Chondrocyte (in vitro differentiated cells): ENCODE measurements at regions not wholly inside any gene's neighbourhood (a gene's known extent, or its start where the extent isn't known, plus 50 kb on each side); places are given as distances from the start of the nearest gene placed in this dataset.

Source experiments
- DNase-seq: peaks from one replicate; pipeline ENCODE4 v3.0.0; 2021; ENCODE audit warnings: mixed read lengths, low spot score
- H3K27ac Mint-ChIP-seq: one replicate; pipeline ENCODE4 v1.8.0; 2021; ENCODE audit warnings: mild to moderate bottlenecking, moderate library complexity, mixed read lengths; ENCODE audit not compliant: unreplicated experiment
- H3K27me3 Mint-ChIP-seq: 2 replicates; pipeline ENCODE4 v1.8.0; 2021; ENCODE audit warnings: low read depth, mixed read lengths
- H3K36me3 Mint-ChIP-seq: 2 replicates; pipeline ENCODE4 v1.8.0; 2021; ENCODE audit warnings: low read depth, mixed read lengths
- H3K4me1 Mint-ChIP-seq: 2 replicates; pipeline ENCODE4 v1.8.0; 2021; ENCODE audit warnings: low read depth, mild to moderate bottlenecking, mixed read lengths
- H3K4me3 Mint-ChIP-seq: one replicate; pipeline ENCODE4 v1.8.0; 2021; ENCODE audit warnings: mild to moderate bottlenecking, moderate library complexity, mixed read lengths; ENCODE audit not compliant: unreplicated experiment
- H3K9me3 Mint-ChIP-seq: 2 replicates; pipeline ENCODE4 v1.8.0; 2021; ENCODE audit warnings: low read depth, mixed read lengths
- TF ChIP-seq, protein P1 (sequence below): fragments of 200-600 bp; sonication (generic); IDR thresholded peaks from 2 replicates; pipeline ENCODE4 v1.5.0; 2021; ENCODE audit warnings: antibody characterized with exemption, mild to moderate bottlenecking, moderate library complexity

DNA sequence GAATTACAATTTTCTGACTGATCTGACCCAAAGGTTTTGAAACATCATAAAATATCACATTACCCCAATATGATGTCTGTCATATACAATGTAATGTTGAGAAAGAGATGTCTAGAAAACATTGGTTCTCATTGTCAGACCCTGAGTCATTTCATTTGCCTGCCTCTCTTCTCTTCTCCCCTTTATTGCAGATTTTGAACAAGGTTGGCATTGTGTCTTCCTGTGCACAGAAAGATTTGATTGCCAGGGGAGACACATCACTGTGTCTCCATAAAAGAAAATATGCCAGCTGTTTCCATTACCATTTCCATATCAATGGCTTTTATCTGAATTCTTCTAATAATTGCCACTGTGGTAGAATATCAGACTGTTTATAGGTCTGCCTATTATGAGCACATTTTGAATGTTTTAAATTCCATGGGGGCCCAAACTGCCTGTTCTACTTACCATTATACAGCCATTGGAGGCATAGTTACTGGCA lies 65.6 kb downstream of the IFI44 start:
- Mint-ChIP-seq H3K4me1 (peaks cover 70% of the 10 kb centered on the region), H3K4me3 (no peak overlapping the region), H3K36me3 (no peaks in the 10 kb centered on the region), H3K9me3 (peaks cover 5% of the 10 kb centered on the region), H3K27me3 (no peaks in the 10 kb centered on the region), H3K27ac (peak overlapping the region; percentile 82)
- TF ChIP-seq, protein P1, sequence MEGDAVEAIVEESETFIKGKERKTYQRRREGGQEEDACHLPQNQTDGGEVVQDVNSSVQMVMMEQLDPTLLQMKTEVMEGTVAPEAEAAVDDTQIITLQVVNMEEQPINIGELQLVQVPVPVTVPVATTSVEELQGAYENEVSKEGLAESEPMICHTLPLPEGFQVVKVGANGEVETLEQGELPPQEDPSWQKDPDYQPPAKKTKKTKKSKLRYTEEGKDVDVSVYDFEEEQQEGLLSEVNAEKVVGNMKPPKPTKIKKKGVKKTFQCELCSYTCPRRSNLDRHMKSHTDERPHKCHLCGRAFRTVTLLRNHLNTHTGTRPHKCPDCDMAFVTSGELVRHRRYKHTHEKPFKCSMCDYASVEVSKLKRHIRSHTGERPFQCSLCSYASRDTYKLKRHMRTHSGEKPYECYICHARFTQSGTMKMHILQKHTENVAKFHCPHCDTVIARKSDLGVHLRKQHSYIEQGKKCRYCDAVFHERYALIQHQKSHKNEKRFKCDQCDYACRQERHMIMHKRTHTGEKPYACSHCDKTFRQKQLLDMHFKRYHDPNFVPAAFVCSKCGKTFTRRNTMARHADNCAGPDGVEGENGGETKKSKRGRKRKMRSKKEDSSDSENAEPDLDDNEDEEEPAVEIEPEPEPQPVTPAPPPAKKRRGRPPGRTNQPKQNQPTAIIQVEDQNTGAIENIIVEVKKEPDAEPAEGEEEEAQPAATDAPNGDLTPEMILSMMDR: no peak
- DNase-seq: no peak

DNA sequence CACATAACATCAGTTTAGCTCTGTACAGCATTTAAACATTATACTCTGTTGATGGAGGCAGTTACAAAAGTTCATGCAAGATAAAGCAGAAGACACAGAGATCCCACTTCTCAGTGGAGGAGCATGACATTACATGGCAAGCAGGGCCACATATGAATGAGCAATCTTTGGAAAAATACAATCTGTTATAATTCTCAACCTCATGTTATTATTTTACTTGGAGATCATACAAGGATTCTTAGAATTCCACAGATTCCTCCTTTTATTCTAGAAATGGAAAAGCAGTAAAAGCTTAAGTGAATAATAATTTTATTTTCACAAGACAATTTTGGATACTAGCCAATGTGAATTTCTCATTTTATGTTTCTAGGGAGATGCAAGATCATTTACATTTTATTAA lies 66.6 kb downstream of the IFI44 start:
- H3K27me3 Mint-ChIP-seq: no peaks in the 10 kb centered on the region
- no peak overlapping the region for H3K4me3 Mint-ChIP-seq
- H3K9me3 Mint-ChIP-seq: peaks cover 5% of the 10 kb centered on the region
- TF ChIP-seq, protein P1: no peak
- no peaks in the 10 kb centered on the region for H3K36me3 Mint-ChIP-seq
- peak overlapping the region; percentile 82 for H3K27ac Mint-ChIP-seq
- DNase-seq: no peak
- peaks cover 70% of the 10 kb centered on the region for H3K4me1 Mint-ChIP-seq

DNA sequence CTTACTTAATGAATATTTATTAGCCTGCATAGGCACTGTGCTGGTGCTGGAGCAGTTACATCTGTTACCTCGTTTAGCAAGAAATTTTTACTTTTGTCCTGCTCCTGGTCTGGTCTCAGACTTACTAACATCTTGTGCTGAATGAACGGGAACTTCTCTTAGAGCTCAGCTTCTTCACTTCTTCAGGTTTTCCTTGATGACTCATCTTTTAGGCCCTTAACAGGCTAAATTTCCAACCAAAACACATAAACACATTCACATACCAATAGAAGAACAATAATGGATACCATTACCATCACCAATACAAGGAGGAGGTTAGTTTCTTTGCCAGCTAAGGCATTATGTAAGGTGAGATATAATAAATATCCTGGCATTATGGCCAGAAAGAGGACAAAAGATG lies 68.9 kb downstream of the IFI44 start:
- Mint-ChIP-seq H3K36me3 (no peaks in the 10 kb centered on the region), H3K27me3 (no peaks in the 10 kb centered on the region), H3K9me3 (peaks cover 8% of the 10 kb centered on the region), H3K4me3 (no peak overlapping the region), H3K27ac (no peak overlapping the region), H3K4me1 (peaks cover 75% of the 10 kb centered on the region)
- TF ChIP-seq, protein P1: no peak
- no peak for DNase-seq

DNA sequence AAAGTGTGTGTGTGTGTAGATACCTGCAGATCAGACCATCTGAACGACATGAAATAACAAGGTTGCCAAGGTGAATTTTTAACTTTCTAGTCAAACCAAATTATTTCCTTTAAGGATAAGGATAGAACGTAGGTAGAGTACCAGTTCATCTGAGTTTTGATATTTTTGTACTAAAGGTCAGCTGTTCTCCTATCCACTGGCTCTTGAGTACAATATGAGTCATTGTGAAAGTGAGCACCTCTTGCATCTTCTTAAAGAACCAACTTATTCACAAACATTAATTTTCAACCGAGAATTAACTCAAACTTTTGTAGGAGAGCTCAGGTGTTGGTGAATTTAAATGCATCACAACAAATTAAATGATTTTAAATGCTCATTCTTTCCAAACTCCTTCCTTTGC lies 71.5 kb downstream of the IFI44 start:
- H3K27me3 Mint-ChIP-seq: no peaks in the 10 kb centered on the region

DNA sequence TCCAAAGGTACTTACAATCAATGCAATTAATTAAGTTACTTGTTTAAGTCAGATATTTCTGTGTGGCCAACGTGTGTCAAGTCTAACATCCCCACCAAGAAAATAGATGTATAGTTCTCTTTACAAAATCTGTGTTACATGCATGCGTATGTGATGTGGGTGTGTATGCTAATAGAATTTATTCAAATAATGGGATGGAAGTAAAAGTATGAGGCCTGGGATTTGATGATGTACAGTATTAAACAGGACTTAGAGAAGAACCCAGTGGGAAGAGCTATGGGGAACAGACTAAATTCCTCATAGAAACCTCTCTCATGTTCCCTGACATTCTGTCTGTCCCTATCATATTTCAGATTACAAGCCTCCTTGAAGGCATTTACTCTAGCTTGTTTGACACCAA lies 72.5 kb downstream of the IFI44 start:
- TF ChIP-seq, protein P1: no peak
- no peak overlapping the region for H3K27ac Mint-ChIP-seq

More for the DNA sequence above, 71.5 kb downstream of the IFI44 start:
- TF ChIP-seq, protein P1: no peak
- Mint-ChIP-seq H3K36me3 (no peaks in the 10 kb centered on the region), H3K4me1 (peaks cover 53% of the 10 kb centered on the region), H3K27ac (no peak overlapping the region), H3K4me3 (no peak overlapping the region), H3K9me3 (peaks cover 12% of the 10 kb centered on the region)
- DNase-seq: no peak

More for the DNA sequence above, 72.5 kb downstream of the IFI44 start:
- no peaks in the 10 kb centered on the region for H3K36me3 Mint-ChIP-seq
- H3K4me3 Mint-ChIP-seq: no peak overlapping the region
- no peaks in the 10 kb centered on the region for H3K27me3 Mint-ChIP-seq
- DNase-seq: no peak
- H3K9me3 Mint-ChIP-seq: peaks cover 12% of the 10 kb centered on the region
- H3K4me1 Mint-ChIP-seq: peaks cover 49% of the 10 kb centered on the region
